Right lobe of liver (tissue), 6 donors: ENCODE measurements at regions not wholly inside any gene's neighbourhood (a gene's known extent, or its start where the extent isn't known, plus 50 kb on each side); places are given as distances from the start of the nearest gene placed in this dataset.
A peak's percentile ranks its signal among the peaks of the same experiment; 100 is the strongest.

ENCODE experiments used
- ATAC-seq, 4 donors: fragments of 200-7000 bp; cut with Tn5 transposase; one replicate each; pipeline ENCODE4 v1.9.1; 2020; ENCODE audit warnings: mild to moderate bottlenecking in 4 of 4, moderate library complexity in 4 of 4
- DNase-seq, 3 donors: peaks; one replicate each; pipeline ENCODE4 v3.0.0-alpha.2; 2020
- H3K27ac ChIP-seq, 3 donors: fragments of 200-600 bp; one replicate each; pipeline ENCODE4 v1.8.0; 2022
- H3K27me3 ChIP-seq, 2 donors: fragments of 200-600 bp; one replicate each; pipeline ENCODE4 v1.8.0; 2022
- H3K36me3 ChIP-seq, 4 donors: fragments of 200-600 bp; sonication (generic) in 1 of 4; one replicate each; pipeline versions ENCODE4 v1.5.1 to v1.8.0; 2017 to 2022; ENCODE audit warnings: control low read depth in 1 of 4
- H3K4me1 ChIP-seq, 4 donors: fragments of 200-600 bp; sonication (generic) in 1 of 4; one replicate each; pipeline versions ENCODE4 v1.5.1 to v1.8.0; 2017 to 2022; ENCODE audit warnings: control low read depth in 1 of 4
- H3K4me3 ChIP-seq, 3 donors: fragments of 200-600 bp; one replicate each; pipeline ENCODE4 v1.8.0; 2022
- H3K9me3 ChIP-seq, 4 donors: fragments of 200-600 bp; sonication (generic) in 1 of 4; one replicate each; pipeline versions ENCODE4 v1.5.1 to v1.8.0; 2017 to 2022; ENCODE audit warnings: control low read depth in 1 of 4
- CTCF ChIP-seq, 4 donors: fragments of 200-600 bp in 3 of 4; fragments of 450-650 bp in 1 of 4; IDR thresholded peaks; one replicate each; pipeline versions ENCODE4 v1.5.1 to v1.8.0; 2016 to 2022; ENCODE audit warnings: antibody characterized with exemption in 4 of 4, mild to moderate bottlenecking in 2 of 4
- POLR2A ChIP-seq: fragments of 450-650 bp; IDR thresholded peaks from one replicate; pipeline ENCODE4 v1.6.1; 2017; ENCODE audit warnings: antibody characterized with exemption, mild to moderate bottlenecking
- WGBS: methylation state at CpG from one replicate; pipeline ENCODE4 v1.1.6; 2018; ENCODE audit warnings: low coverage, low lambda C conversion rate; ENCODE audit not compliant: insufficient coverage; ENCODE audit errors: missing lambda C conversion rate; 5-methylcytosine and 5-hydroxymethylcytosine counted together
- intact Hi-C, 2 donors: fragments of 100-400 bp; cut with DNase I; formaldehyde crosslinking; loops; one replicate each; pipeline versions ENCODE4 v1.11.2 to v1.14.1; 2022
- donor health status: DM: no; HTN: yes; CAD: no.
- donor health status: DM: no; HTN: no; CAD: no.
- donor health status: DM: no; HTN: no; CAD: no.
- donor health status: DM: no; HTN: yes; CAD: no.
- donor health status: DM: no; HTN: yes; CAD: no.

- TF ChIP-seq CTCF (IDR thresholded peaks at IDR 0.05), result no peak
- no peak for TF ChIP-seq POLR2A
- DNase-seq, result no peak
- 15% methylated on average over 2 of the region's 2 CpGs for WGBS
- intact Hi-C loops, result no loop called here
- H3K4me1 ChIP-seq, result no peaks in the 10 kb centered on the region
- H3K27me3 ChIP-seq, result no peaks in the 10 kb centered on the region
- H3K36me3 ChIP-seq, result no peaks in the 10 kb centered on the region
- no peaks in the 10 kb centered on the region for H3K9me3 ChIP-seq
- no peak overlapping the region for H3K27ac ChIP-seq
- no peak overlapping the region for H3K4me3 ChIP-seq
- peak; percentile 18 to 81 (median 64) for ATAC-seq
These were observed 897.2 kb downstream of the DIAPH3 start for GRCh38 chr13:59266478-59267063.

DNA sequence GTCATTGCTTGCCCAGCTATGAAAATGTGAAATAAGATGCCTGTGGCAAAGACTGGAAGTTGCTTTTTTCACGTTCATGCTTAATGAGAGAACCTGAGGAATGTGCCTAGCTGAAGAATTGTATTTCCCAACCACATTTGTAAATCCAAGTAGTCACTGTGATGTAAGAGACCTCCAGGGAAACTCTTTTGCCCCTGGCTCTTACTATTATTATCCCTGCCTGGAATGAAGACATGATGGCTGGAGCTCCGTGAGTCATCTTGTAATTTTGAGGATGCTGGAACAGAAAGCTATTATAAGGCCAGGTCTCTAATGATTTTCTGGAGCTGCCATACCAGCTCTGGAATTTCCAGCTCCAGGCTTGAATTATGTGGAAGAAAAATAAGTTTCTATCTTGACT, 894.3 kb downstream of the DIAPH3 start:
- no peaks in the 10 kb centered on the region for H3K27me3 ChIP-seq
- no peak overlapping the region for H3K4me3 ChIP-seq
- intact Hi-C loops, result no loop called here
- no peaks in the 10 kb centered on the region for H3K9me3 ChIP-seq
- 52% methylated on average over 2 of the region's 2 CpGs for WGBS
- TF ChIP-seq POLR2A, result no peak
- TF ChIP-seq CTCF (IDR thresholded peaks at IDR 0.05), result no peak
- no peak overlapping the region for H3K27ac ChIP-seq
- no peak for DNase-seq
- no peak for ATAC-seq
- H3K36me3 ChIP-seq, result no peaks in the 10 kb centered on the region
- no peaks in the 10 kb centered on the region for H3K4me1 ChIP-seq

- intact Hi-C loops, result no loop called here
- Histone ChIP-seq H3K4me3 (no peak overlapping the region), H3K36me3 (no peaks in the 10 kb centered on the region), H3K4me1 (no peaks in the 10 kb centered on the region), H3K27me3 (no peaks in the 10 kb centered on the region), H3K27ac (no peak overlapping the region), H3K9me3 (no peaks in the 10 kb centered on the region)
- ATAC-seq (peak in 1 of 4 donors; percentile 50), DNase-seq (no peak)
- TF ChIP-seq CTCF (IDR thresholded peaks at IDR 0.05) (no peak), POLR2A (no peak)
These were observed 893.4 kb downstream of the DIAPH3 start for GRCh38 chr13:59270327-59270726.

GRCh38 chr13:59274958-59275727, 888.6 kb downstream of the DIAPH3 start:
- Histone ChIP-seq H3K9me3 (no peaks in the 10 kb centered on the region), H3K36me3 (no peaks in the 10 kb centered on the region), H3K4me3 (no peak overlapping the region), H3K27me3 (no peaks in the 10 kb centered on the region), H3K27ac (no peak overlapping the region), H3K4me1 (no peaks in the 10 kb centered on the region)
- ATAC-seq, result no peak
- WGBS, result 7% methylated on average over 1 of the region's 1 CpG
- intact Hi-C loops, result no loop called here
- DNase-seq, result no peak
- TF ChIP-seq CTCF (IDR thresholded peaks at IDR 0.05) (no peak), POLR2A (no peak)
